ENCODE measurements at regions not wholly inside any gene's neighbourhood (a gene's known extent, or its start where the extent isn't known, plus 50 kb on each side); places are given as distances from the start of the nearest gene placed in this dataset.

- H4K20me1 ChIP-seq (ENCODE audit: insufficient read depth, low read length) = no peaks in the 10 kb centered on the region
- H3K9me3 ChIP-seq (ENCODE audit: low read length) = no peaks in the 10 kb centered on the region
- H3K79me2 ChIP-seq (ENCODE audit: insufficient read depth, low read length) = no peaks in the 10 kb centered on the region
- no peak for FAIRE-seq
- H3K27me3 ChIP-seq (ENCODE audit: control insufficient read depth in 1 of 2, insufficient read depth in 2 of 2, low read length in 2 of 2) = no peaks in the 10 kb centered on the region
- intact Hi-C loops (cut with micrococcal nuclease; ENCODE audit: unreplicated experiment) (loop anchor here (2.0 kb wide), 1 partner anchor 87 kb away; no protein-coding TSS in a partner anchor), in situ Hi-C loops (cut with HindIII; ENCODE audit: extremely low pct_ligation_motif_present, low pct_unique_long_range_greater_than_20kb) (no loop called here)
- DNase-seq (ENCODE audit: low spot score) = no peak
- H3K9ac ChIP-seq (ENCODE audit: insufficient read depth, low read depth, low read length) = no peak overlapping the region
- H3K4me2 ChIP-seq (ENCODE audit: low read depth, low read length) = no peak overlapping the region
- no peak overlapping the region for H3K4me3 ChIP-seq (replicated peaks in 1 of 3; ENCODE audit: insufficient read depth in 1 of 3, low read depth in 2 of 3, low read length in 3 of 3)
- H3K27ac ChIP-seq (ENCODE audit: extremely low read length, insufficient read depth, low read length) = no peak overlapping the region
- no peak overlapping the region for H2AFZ ChIP-seq (ENCODE audit: low read length)
- 16% methylated on average over 5 of the region's 5 CpGs for WGBS (ENCODE audit: low lambda C conversion rate)
- H3K4me1 ChIP-seq (ENCODE audit: insufficient read depth, low read length) = no peaks in the 10 kb centered on the region
- BruUV-seq (replicated peaks) = no TSS peak
- no peaks in the 10 kb centered on the region for H3K36me3 ChIP-seq (replicated peaks in 1 of 2; ENCODE audit: control insufficient read depth in 1 of 2, insufficient read depth in 2 of 2, low read length in 2 of 2)
- ChIA-PET POLR2A (no interaction called here), CTCF (ENCODE audit: low intra/inter-chr PET ratio, low total read pairs) (no interaction called here)
- TF ChIP-seq, protein P1, sequence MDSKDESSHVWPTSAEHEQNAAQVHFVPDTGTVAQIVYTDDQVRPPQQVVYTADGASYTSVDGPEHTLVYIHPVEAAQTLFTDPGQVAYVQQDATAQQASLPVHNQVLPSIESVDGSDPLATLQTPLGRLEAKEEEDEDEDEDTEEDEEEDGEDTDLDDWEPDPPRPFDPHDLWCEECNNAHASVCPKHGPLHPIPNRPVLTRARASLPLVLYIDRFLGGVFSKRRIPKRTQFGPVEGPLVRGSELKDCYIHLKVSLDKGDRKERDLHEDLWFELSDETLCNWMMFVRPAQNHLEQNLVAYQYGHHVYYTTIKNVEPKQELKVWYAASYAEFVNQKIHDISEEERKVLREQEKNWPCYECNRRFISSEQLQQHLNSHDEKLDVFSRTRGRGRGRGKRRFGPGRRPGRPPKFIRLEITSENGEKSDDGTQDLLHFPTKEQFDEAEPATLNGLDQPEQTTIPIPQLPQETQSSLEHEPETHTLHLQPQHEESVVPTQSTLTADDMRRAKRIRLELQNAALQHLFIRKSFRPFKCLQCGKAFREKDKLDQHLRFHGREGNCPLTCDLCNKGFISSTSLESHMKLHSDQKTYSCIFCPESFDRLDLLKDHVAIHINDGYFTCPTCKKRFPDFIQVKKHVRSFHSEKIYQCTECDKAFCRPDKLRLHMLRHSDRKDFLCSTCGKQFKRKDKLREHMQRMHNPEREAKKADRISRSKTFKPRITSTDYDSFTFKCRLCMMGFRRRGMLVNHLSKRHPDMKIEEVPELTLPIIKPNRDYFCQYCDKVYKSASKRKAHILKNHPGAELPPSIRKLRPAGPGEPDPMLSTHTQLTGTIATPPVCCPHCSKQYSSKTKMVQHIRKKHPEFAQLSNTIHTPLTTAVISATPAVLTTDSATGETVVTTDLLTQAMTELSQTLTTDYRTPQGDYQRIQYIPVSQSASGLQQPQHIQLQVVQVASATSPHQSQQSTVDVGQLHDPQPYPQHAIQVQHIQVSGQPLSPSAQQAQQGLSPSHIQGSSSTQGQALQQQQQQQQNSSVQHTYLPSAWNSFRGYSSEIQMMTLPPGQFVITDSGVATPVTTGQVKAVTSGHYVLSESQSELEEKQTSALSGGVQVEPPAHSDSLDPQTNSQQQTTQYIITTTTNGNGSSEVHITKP (CRISPR knock-in tag; IDR thresholded peaks at IDR 0.05; ENCODE audit: low read depth) = no peak
- no peak for TF ChIP-seq ZNF331 (CRISPR knock-in tag; IDR thresholded peaks at IDR 0.05)
- no peak for TF ChIP-seq ZNF558 (CRISPR knock-in tag; IDR thresholded peaks at IDR 0.05; ENCODE audit: borderline replicate concordance)
- no peak for TF ChIP-seq ATF7-NPFF (CRISPR knock-in tag; IDR thresholded peaks at IDR 0.05; ENCODE audit: low read depth)
- no peak for ATAC-seq
Measured at GRCh38 chr4:77471821-77472495, 133.7 kb upstream of the CXCL13 start.

All from HepG2 (cell line).